SIG-M5 (cell line): ENCODE measurements at regions not wholly inside any gene's neighbourhood (a gene's known extent, or its start where the extent isn't known, plus 50 kb on each side); places are given as distances from the start of the nearest gene placed in this dataset.

ENCODE experiments used
- DNase-seq: peaks from one replicate; lab custom pipeline; 2025; lab: John Stamatoyannopoulos, UW

GRCh38 chr5:106882035-106882434 lies 788.7 kb downstream of the EFNA5 start:
- no peak for DNase-seq

GRCh38 chr5:106880656-106881055 lies 790.1 kb downstream of the EFNA5 start:
- no peak for DNase-seq

GRCh38 chr5:106877881-106878280 lies 792.9 kb downstream of the EFNA5 start:
- no peak for DNase-seq

GRCh38 chr5:106876665-106877194 lies 794.0 kb downstream of the EFNA5 start:
- no peak for DNase-seq

- DNase-seq: no peak
Observed at GRCh38 chr5:106876298-106876622, 794.5 kb downstream of the EFNA5 start.

- DNase-seq: no peak
Observed at GRCh38 chr5:106875591-106876297, 795.0 kb downstream of the EFNA5 start.

- no peak for DNase-seq
Observed at GRCh38 chr5:106874974-106875373, 795.8 kb downstream of the EFNA5 start.

GRCh38 chr5:106874531-106874930 lies 796.2 kb downstream of the EFNA5 start:
- DNase-seq: no peak

- DNase-seq: no peak
Observed at GRCh38 chr5:106873568-106873967, 797.2 kb downstream of the EFNA5 start.

- no peak for DNase-seq
Observed at GRCh38 chr5:106865279-106865678, 805.5 kb downstream of the EFNA5 start.

GRCh38 chr5:106862450-106863193 lies 808.1 kb downstream of the EFNA5 start:
- no peak for DNase-seq

GRCh38 chr5:106860398-106861044 lies 810.2 kb downstream of the EFNA5 start:
- no peak for DNase-seq

GRCh38 chr5:106858616-106859015 lies 812.1 kb downstream of the EFNA5 start:
- no peak for DNase-seq

- DNase-seq: no peak
Observed at GRCh38 chr5:106854922-106855321, 815.8 kb downstream of the EFNA5 start.

- no peak for DNase-seq
Observed at GRCh38 chr5:106854105-106854687, 816.5 kb downstream of the EFNA5 start.

GRCh38 chr5:106853266-106853665 lies 817.5 kb downstream of the EFNA5 start:
- no peak for DNase-seq

GRCh38 chr5:106849266-106849665 lies 821.5 kb downstream of the EFNA5 start:
- no peak for DNase-seq

- no peak for DNase-seq
Observed at GRCh38 chr5:106843812-106844416, 826.8 kb downstream of the EFNA5 start.

GRCh38 chr5:106833517-106833916 lies 837.2 kb downstream of the EFNA5 start:
- no peak for DNase-seq

- DNase-seq: no peak
Observed at GRCh38 chr5:106827061-106827460, 843.7 kb downstream of the EFNA5 start.

- DNase-seq: no peak
Observed at GRCh38 chr5:106825374-106825773, 845.4 kb downstream of the EFNA5 start.

- no peak for DNase-seq
Observed at GRCh38 chr5:106822851-106823250, 847.9 kb downstream of the EFNA5 start.
